Brain microvascular endothelial cell (primary cell): ENCODE measurements at regions not wholly inside any gene's neighbourhood (a gene's known extent, or its start where the extent isn't known, plus 50 kb on each side); places are given as distances from the start of the nearest gene placed in this dataset.

Source experiments
- DNase-seq: peaks from one replicate; pipeline ENCODE4 v3.0.0-alpha.2; 2020
- H3K27ac ChIP-seq: fragments of 250-450 bp; sonication (Bioruptor Pico); 2 replicates; pipeline ENCODE4 v1.5.1; 2020; ENCODE audit warnings: mild to moderate bottlenecking, moderate library complexity
- H3K27me3 ChIP-seq: fragments of 250-450 bp; sonication (Bioruptor Pico); replicated peaks from 2 replicates; pipeline ENCODE4 v1.5.1; 2020; ENCODE audit warnings: mild to moderate bottlenecking
- H3K36me3 ChIP-seq: fragments of 250-450 bp; sonication (Bioruptor Pico); replicated peaks from 2 replicates; pipeline ENCODE4 v1.5.1; 2020; ENCODE audit warnings: mild to moderate bottlenecking
- H3K4me3 ChIP-seq: 2 replicates; pipeline ENCODE4 v1.5.1; 2011; ENCODE audit warnings: low read depth, mild to moderate bottlenecking, control low read depth, low read length, moderate library complexity
- CTCF ChIP-seq: IDR thresholded peaks from 2 replicates; pipeline ENCODE4 v1.5.1; 2011; ENCODE audit warnings: low read depth, mild to moderate bottlenecking, moderate library complexity, low read length, control low read depth, inconsistent platforms; ENCODE audit errors: missing control alignments
- in situ Hi-C: cut with HindIII; loops from 2 replicates; pipeline ENCODE4 v1.10.0; 2017; ENCODE audit warnings: low sequenced_read_pairs, low pct_ligation_motif_present

DNA sequence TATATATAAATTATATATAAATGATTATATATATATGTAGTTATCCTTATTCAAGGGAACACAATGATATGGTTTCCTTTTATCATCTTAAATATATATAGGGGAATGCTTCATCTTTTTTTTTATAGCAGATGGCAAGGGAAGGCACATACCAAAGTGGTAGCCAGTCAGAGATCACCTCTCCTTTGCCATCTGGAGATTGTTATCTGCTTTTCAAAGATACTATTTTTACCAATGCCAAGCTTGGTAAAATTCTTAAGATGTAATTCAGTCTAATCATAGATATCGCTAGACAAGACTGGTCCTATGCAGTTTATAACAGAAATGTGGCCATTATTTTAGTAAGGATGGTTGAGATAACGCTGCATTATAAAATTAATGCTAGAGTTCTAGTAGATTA lies 64.7 kb upstream of the DSEL start:
- no peak overlapping the region for H3K4me3 ChIP-seq
- DNase-seq = no peak
- in situ Hi-C loops = no loop called here
- TF ChIP-seq CTCF = no peak
- H3K36me3 ChIP-seq = no peaks in the 10 kb centered on the region
- H3K27ac ChIP-seq = no peak overlapping the region
- no peaks in the 10 kb centered on the region for H3K27me3 ChIP-seq

GRCh38 chr18:67577386-67577785 lies 60.9 kb upstream of the DSEL start:
- no peaks in the 10 kb centered on the region for H3K27me3 ChIP-seq
- TF ChIP-seq CTCF = no peak
- no peak for DNase-seq
- H3K36me3 ChIP-seq = no peaks in the 10 kb centered on the region
- no peak overlapping the region for H3K27ac ChIP-seq
- in situ Hi-C loops = no loop called here
- H3K4me3 ChIP-seq = no peak overlapping the region

- in situ Hi-C loops = no loop called here
- no peak overlapping the region for H3K4me3 ChIP-seq
- TF ChIP-seq CTCF = no peak
- no peaks in the 10 kb centered on the region for H3K36me3 ChIP-seq
- no peaks in the 10 kb centered on the region for H3K27me3 ChIP-seq
- no peak for DNase-seq
- H3K27ac ChIP-seq = no peak overlapping the region
Measured at GRCh38 chr18:67574749-67575148, 58.2 kb upstream of the DSEL start.

- in situ Hi-C loops = no loop called here
- Histone ChIP-seq H3K4me3 (no peak overlapping the region), H3K27ac (no peak overlapping the region), H3K27me3 (no peaks in the 10 kb centered on the region), H3K36me3 (no peaks in the 10 kb centered on the region)
- DNase-seq = no peak
- TF ChIP-seq CTCF = no peak
Measured at GRCh38 chr18:67568166-67568565, 51.6 kb upstream of the DSEL start.
